OCI-LY7 (cell line): ENCODE measurements at regions not wholly inside any gene's neighbourhood (a gene's known extent, or its start where the extent isn't known, plus 50 kb on each side); places are given as distances from the start of the nearest gene placed in this dataset.

Experiments used
- BruUV-seq: library from RNA; stranded (reverse); fragments of 400-500 nt; replicated peaks from 2 replicates; lab custom pipeline; 2021; lab: Mats Ljungman, UMichigan
- CTCF ChIA-PET: fragments of 300-600 bp; sonication (Branson Sonifier 250); formaldehyde crosslinking; loops from one replicate; lab custom pipeline; 2022; ENCODE audit warnings: antibody characterized with exemption; ENCODE audit not compliant: unreplicated experiment; lab: Charles Lee
- POLR2A ChIA-PET: fragments of 300-600 bp; sonication (Branson Sonifier 250); formaldehyde crosslinking; loops from one replicate; lab custom pipeline; 2022; ENCODE audit warnings: antibody characterized with exemption; lab: Charles Lee
- DNase-seq: peaks from one replicate; pipeline ENCODE4 v3.0.0-alpha.2; 2015; ENCODE audit warnings: low spot score
- H2AFZ ChIP-seq: fragments of 200-600 bp; sonication (generic), shearing (Covaris generic); 2 replicates; pipeline ENCODE4 v1.6.1; 2014; ENCODE audit warnings: mild to moderate bottlenecking, antibody characterized with exemption, low read length, moderate library complexity
- H3K27ac ChIP-seq: fragments of 200-600 bp; sonication (generic); 2 replicates; pipeline ENCODE4 v1.5.1; 2014; ENCODE audit warnings: mixed run types, low read depth, mild to moderate bottlenecking, moderate library complexity, low read length, inconsistent platforms; ENCODE audit not compliant: poor library complexity, severe bottlenecking
- H3K36me3 ChIP-seq: fragments of 200-600 bp; sonication (generic); 2 replicates; pipeline ENCODE4 v1.6.1; 2014; ENCODE audit warnings: mild to moderate bottlenecking, antibody characterized with exemption, low read length, moderate library complexity, mixed read lengths; ENCODE audit not compliant: insufficient read depth
- H3K4me1 ChIP-seq: fragments of 200-600 bp; sonication (generic); 2 replicates; pipeline ENCODE4 v1.5.1; 2014; ENCODE audit warnings: mild to moderate bottlenecking, low read length; ENCODE audit not compliant: insufficient read depth, poor library complexity, severe bottlenecking
- H3K4me2 ChIP-seq: fragments of 200-600 bp; sonication (generic); 2 replicates; pipeline ENCODE4 v1.6.1; 2014; ENCODE audit warnings: mild to moderate bottlenecking, low read length
- H3K4me3 ChIP-seq: fragments of 200-600 bp; sonication (generic); 2 replicates; pipeline ENCODE4 v1.5.1; 2014; ENCODE audit warnings: mild to moderate bottlenecking, low read depth, low read length; ENCODE audit not compliant: poor library complexity, severe bottlenecking
- H3K79me2 ChIP-seq: fragments of 200-600 bp; sonication (generic); 2 replicates; pipeline ENCODE4 v1.6.1; 2016; ENCODE audit warnings: low read depth, mild to moderate bottlenecking, low read length, moderate library complexity, mixed read lengths; ENCODE audit not compliant: insufficient read depth
- H3K9me2 ChIP-seq: fragments of 200-600 bp; sonication (generic); 2 replicates; pipeline ENCODE4 v1.6.1; 2016; ENCODE audit warnings: mild to moderate bottlenecking, low read length, mixed read lengths; ENCODE audit not compliant: insufficient read depth
- H3K9me3 ChIP-seq: fragments of 200-600 bp; sonication (generic); 2 replicates; pipeline ENCODE4 v1.6.1; 2014; ENCODE audit warnings: mild to moderate bottlenecking, mixed run types, low read length, mixed read lengths
- H4K20me1 ChIP-seq: fragments of 200-600 bp; sonication (generic); 2 replicates; pipeline ENCODE4 v1.6.1; 2014; ENCODE audit warnings: mild to moderate bottlenecking, antibody characterized with exemption, low read length, moderate library complexity, mixed read lengths; ENCODE audit not compliant: insufficient read depth
- EZH2phosphoT487 ChIP-seq: fragments of 200-600 bp; sonication (generic); IDR thresholded peaks from 2 replicates; pipeline ENCODE4 v1.6.1; 2018; ENCODE audit warnings: low read depth, borderline replicate concordance, mild to moderate bottlenecking, mixed run types, antibody characterized with exemption, low read length, moderate library complexity, mixed read lengths
- intact Hi-C: fragments of 100-400 bp; cut with micrococcal nuclease; formaldehyde crosslinking; loops from one replicate; pipeline ENCODE4 v1.10.0; 2022; ENCODE audit not compliant: unreplicated experiment
- TF ChIP-seq, protein P1 (sequence below): fragments of 200-600 bp; sonication (generic); conservative IDR thresholded peaks from 2 replicates; pipeline ENCODE4 v1.5.1; 2014; ENCODE audit warnings: mild to moderate bottlenecking, antibody characterized with exemption, low read length, moderate library complexity, mixed read lengths

DNA sequence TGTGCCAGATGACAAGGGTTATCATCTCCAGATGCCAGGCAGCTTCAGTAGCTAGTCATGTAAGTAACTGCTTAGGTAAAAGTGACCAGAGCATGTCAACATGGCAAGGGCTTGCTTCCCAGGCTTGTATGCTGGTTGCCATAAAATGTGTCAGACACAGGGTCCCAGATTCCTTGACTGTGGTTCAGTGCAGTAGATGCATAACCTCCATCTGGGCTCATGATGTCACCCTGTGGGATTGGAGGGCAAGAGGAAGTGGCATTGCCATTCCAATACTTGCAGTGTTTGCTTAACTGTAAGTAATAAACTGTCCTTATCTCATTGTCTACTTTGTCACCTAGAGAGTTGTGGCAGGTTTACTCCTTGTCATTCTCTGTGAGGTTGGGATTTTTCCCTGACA is 226.8 kb downstream of the PCDH17 start:
- ChIA-PET POLR2A (no interaction called here), CTCF (no interaction called here)
- Histone ChIP-seq H4K20me1 (no peaks in the 10 kb centered on the region), H3K27ac (no peak overlapping the region), H3K4me3 (no peak overlapping the region), H3K4me1 (no peaks in the 10 kb centered on the region), H3K4me2 (no peak overlapping the region), H3K79me2 (no peaks in the 10 kb centered on the region), H3K9me3 (no peaks in the 10 kb centered on the region), H3K9me2 (no peaks in the 10 kb centered on the region), H2AFZ (no peak overlapping the region), H3K36me3 (no peaks in the 10 kb centered on the region)
- intact Hi-C loops: no loop called here
- no peak for DNase-seq
- no peak for TF ChIP-seq EZH2phosphoT487
- TF ChIP-seq, protein P1, sequence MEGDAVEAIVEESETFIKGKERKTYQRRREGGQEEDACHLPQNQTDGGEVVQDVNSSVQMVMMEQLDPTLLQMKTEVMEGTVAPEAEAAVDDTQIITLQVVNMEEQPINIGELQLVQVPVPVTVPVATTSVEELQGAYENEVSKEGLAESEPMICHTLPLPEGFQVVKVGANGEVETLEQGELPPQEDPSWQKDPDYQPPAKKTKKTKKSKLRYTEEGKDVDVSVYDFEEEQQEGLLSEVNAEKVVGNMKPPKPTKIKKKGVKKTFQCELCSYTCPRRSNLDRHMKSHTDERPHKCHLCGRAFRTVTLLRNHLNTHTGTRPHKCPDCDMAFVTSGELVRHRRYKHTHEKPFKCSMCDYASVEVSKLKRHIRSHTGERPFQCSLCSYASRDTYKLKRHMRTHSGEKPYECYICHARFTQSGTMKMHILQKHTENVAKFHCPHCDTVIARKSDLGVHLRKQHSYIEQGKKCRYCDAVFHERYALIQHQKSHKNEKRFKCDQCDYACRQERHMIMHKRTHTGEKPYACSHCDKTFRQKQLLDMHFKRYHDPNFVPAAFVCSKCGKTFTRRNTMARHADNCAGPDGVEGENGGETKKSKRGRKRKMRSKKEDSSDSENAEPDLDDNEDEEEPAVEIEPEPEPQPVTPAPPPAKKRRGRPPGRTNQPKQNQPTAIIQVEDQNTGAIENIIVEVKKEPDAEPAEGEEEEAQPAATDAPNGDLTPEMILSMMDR: no peak
- BruUV-seq: no TSS peak

DNA sequence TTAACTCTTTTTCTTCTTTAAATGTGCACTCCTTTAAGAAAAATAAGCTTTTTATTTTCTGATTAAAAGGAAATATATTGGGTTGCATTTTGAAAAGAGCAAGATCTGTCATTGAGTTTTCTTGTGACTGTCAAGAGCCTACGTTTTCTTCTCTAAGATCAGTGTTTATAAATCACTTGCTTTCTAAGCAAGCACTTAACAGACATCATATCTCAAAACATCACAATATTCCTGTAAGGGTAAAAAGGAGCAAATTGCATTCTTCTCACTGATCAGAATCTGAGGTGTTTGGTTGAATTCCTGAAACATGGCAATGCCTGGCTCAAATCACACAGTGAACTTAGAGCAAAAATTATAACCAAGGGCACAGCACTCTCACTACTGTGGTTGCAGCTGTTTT is 231.3 kb downstream of the PCDH17 start:
- Histone ChIP-seq H3K27ac (no peak overlapping the region), H3K79me2 (no peaks in the 10 kb centered on the region), H3K36me3 (no peaks in the 10 kb centered on the region), H3K9me2 (no peaks in the 10 kb centered on the region), H3K9me3 (no peaks in the 10 kb centered on the region), H3K4me1 (no peaks in the 10 kb centered on the region), H3K4me2 (no peak overlapping the region), H4K20me1 (no peaks in the 10 kb centered on the region), H2AFZ (no peak overlapping the region), H3K4me3 (no peak overlapping the region)
- intact Hi-C loops: no loop called here
- DNase-seq: no peak
- no TSS peak for BruUV-seq
- ChIA-PET CTCF (no interaction called here), POLR2A (interaction anchor here (0.7 kb wide), 2 partner anchors 9 to 419 kb away, joined by 3 read pairs; no protein-coding TSS in a partner anchor)
- no peak for TF ChIP-seq EZH2phosphoT487
- TF ChIP-seq, protein P1: no peak

DNA sequence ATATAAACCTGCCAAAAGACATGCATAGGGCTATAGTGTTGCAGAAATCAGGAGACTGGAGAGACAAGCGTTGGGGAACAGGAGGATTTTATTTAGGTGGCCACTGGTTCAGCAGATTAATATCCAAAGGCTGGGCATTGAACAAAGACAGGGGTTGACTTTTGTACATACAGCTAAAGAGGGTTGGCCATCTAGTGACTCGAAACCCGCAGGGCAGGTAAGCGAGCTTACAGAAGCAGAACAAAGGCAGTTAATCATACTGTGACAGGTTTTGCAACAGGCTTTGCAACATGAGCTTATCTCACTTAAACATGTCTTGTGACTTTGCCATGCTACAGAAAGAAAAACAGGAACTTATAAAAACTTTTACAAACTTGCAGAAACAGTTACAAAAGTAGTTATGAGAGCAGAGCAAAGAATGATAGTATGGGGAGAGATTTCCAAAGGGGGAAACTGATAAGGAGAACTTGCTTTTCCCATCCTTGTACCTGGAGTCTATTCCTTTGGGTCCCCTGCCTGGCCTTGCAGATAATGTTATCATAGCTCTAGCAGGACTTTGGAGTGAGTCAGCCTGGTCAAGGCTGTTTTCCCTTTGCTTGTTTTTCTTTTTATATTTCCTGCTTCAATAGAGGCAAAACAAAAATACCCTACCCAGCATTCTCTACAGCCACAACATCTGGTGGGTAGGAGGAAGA is 234.2 kb downstream of the PCDH17 start:
- no TSS peak for BruUV-seq
- no peak for DNase-seq
- CTCF ChIA-PET: no interaction called here

More for the DNA sequence above, 234.2 kb downstream of the PCDH17 start:
- no peak overlapping the region for H3K4me2 ChIP-seq
- H3K9me3 ChIP-seq: no peaks in the 10 kb centered on the region
- TF ChIP-seq, protein P1: no peak
- no peak for TF ChIP-seq EZH2phosphoT487
- no peak overlapping the region for H2AFZ ChIP-seq
- intact Hi-C loops: no loop called here
- no peaks in the 10 kb centered on the region for H3K9me2 ChIP-seq
- H3K79me2 ChIP-seq: no peaks in the 10 kb centered on the region
- no peaks in the 10 kb centered on the region for H3K36me3 ChIP-seq
- H3K4me3 ChIP-seq: no peak overlapping the region
- no peak overlapping the region for H3K27ac ChIP-seq
- H3K4me1 ChIP-seq: no peaks in the 10 kb centered on the region
- no peaks in the 10 kb centered on the region for H4K20me1 ChIP-seq
- POLR2A ChIA-PET: interaction anchor here (0.5 kb wide), 1 partner anchor 1734 kb away, joined by 3 read pairs; no protein-coding TSS in a partner anchor
